Sigmoid colon (tissue), 6 donors: ENCODE measurements at regions not wholly inside any gene's neighbourhood (a gene's known extent, or its start where the extent isn't known, plus 50 kb on each side); places are given as distances from the start of the nearest gene placed in this dataset.
"Not testable (repeated sequence)": the region's sequence is repeated elsewhere in the genome, so short reads cannot be mapped to it uniquely, and the experiment has no call there.

Experiments used
- DNase-seq: peaks from one replicate; pipeline ENCODE4 v3.0.0-alpha.2; 2019
- H3K27ac ChIP-seq, 4 donors: fragments of 200-600 bp; sonication (generic); one replicate each; pipeline ENCODE4 v1.5.1; 2016 to 2019; ENCODE audit warnings: mild to moderate bottlenecking in 1 of 4
- H3K27me3 ChIP-seq, 3 donors: fragments of 200-600 bp; sonication (generic); one replicate each; pipeline ENCODE4 v1.5.1; 2019; ENCODE audit warnings: mild to moderate bottlenecking in 1 of 3
- H3K36me3 ChIP-seq, 4 donors: fragments of 200-600 bp; sonication (generic); one replicate each; pipeline ENCODE4 v1.5.1; 2016 to 2019
- H3K4me1 ChIP-seq, 4 donors: fragments of 200-600 bp; sonication (generic); one replicate each; pipeline ENCODE4 v1.5.1; 2017 to 2019
- H3K4me3 ChIP-seq, 4 donors: fragments of 200-600 bp; sonication (generic); one replicate each; pipeline ENCODE4 v1.5.1; 2017 to 2019; ENCODE audit warnings: mild to moderate bottlenecking in 2 of 4, moderate library complexity in 1 of 4
- H3K9me3 ChIP-seq, 4 donors: fragments of 200-600 bp in 3 of 4; sonication (generic) in 3 of 4; one replicate each; pipeline versions ENCODE4 v1.5.1 to v1.6.1; 2013 to 2019
- EP300 ChIP-seq, 4 donors: sonication (generic); formaldehyde crosslinking; IDR thresholded peaks; one replicate each; pipeline ENCODE4 v1.6.1; 2017; ENCODE audit warnings: antibody characterized with exemption in 4 of 4
- POLR2A ChIP-seq, 2 donors: fragments of 450-650 bp; IDR thresholded peaks; one replicate each; pipeline ENCODE4 v1.6.1; 2016; ENCODE audit warnings: antibody characterized with exemption in 2 of 2, mild to moderate bottlenecking in 2 of 2, moderate library complexity in 2 of 2
- POLR2AphosphoS5 ChIP-seq, 4 donors: sonication (generic); formaldehyde crosslinking; IDR thresholded peaks; one replicate each; pipeline ENCODE4 v1.6.1; 2017; ENCODE audit warnings: antibody characterized with exemption in 4 of 4
- WGBS, 2 donors: extraction: QIAGEN DNeasy Blood & Tissue Kit; methylation state at CpG; one replicate each; pipeline ENCODE4 v1.1.7; 2013; 5-methylcytosine and 5-hydroxymethylcytosine counted together
- intact Hi-C: fragments of 100-400 bp; cut with DNase I; formaldehyde crosslinking; loops from one replicate; pipeline ENCODE4 v1.15.1; 2023
- TF ChIP-seq, protein P1 (sequence below), 4 experiments: fragments of 450-650 bp in 3 of 4; fragments of 200-600 bp in 1 of 4; IDR thresholded peaks; one replicate each; pipeline ENCODE4 v1.5.1; 2016 to 2019; ENCODE audit warnings: antibody characterized with exemption in 4 of 4, mild to moderate bottlenecking in 3 of 4, moderate library complexity in 2 of 4
- donor health status: healthy with polysubstance abuse.
- donor health status: healthy.

DNA sequence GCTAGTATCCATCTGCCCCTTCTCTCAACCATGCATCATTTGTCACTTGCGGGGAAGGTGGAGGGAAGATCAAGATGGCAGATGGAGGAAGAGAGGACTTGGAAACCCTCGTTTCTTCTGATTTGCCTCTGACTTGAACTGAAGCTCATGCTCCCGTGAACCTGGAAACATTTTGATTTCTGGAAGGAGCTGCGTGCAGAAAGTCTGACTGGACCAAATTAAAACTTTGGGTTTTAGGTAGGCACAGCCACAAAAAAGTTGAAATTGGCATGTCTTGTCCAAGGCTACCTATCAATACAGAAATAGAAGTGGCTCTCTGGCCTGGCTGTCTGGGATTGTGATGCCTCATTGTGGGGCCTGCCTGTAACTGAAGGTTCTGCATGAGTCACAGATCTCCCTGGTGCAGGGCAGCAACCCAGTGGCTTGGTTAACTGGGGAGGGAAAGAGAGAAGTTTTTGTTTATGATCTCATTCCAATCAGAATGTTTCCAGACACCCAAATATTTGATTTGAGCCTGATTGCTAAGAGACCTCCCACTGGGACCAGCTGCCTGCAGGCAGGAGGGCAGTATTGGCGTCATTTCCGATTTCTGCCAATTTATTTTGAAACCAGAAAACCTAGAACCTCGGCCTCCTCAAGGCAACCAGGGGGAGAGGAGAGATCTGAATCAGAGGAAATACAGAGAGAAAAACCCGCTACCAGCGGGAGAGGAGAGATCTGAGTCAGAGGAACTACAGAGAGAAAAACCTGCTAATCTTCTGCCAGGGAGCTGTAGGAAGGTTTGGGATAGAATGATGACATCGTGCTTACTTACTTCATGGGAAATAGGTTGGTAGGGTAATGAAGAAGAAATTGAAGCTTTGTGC is 363.6 kb downstream of the ANKRD30A start:
- Histone ChIP-seq H3K27me3 (no peaks in the 10 kb centered on the region), H3K27ac (no peak overlapping the region), H3K4me3 (no peak overlapping the region), H3K4me1 (no peaks in the 10 kb centered on the region), H3K36me3 (no peaks in the 10 kb centered on the region), H3K9me3 (peaks cover 0 to 6% (median 0%) of the 10 kb centered on the region in 4 donors)
- TF ChIP-seq POLR2AphosphoS5 (IDR thresholded peaks at IDR 0.05) (no peak), POLR2A (IDR thresholded peaks at IDR 0.05) (no peak), EP300 (IDR thresholded peaks at IDR 0.05) (no peak)
- TF ChIP-seq, protein P1, sequence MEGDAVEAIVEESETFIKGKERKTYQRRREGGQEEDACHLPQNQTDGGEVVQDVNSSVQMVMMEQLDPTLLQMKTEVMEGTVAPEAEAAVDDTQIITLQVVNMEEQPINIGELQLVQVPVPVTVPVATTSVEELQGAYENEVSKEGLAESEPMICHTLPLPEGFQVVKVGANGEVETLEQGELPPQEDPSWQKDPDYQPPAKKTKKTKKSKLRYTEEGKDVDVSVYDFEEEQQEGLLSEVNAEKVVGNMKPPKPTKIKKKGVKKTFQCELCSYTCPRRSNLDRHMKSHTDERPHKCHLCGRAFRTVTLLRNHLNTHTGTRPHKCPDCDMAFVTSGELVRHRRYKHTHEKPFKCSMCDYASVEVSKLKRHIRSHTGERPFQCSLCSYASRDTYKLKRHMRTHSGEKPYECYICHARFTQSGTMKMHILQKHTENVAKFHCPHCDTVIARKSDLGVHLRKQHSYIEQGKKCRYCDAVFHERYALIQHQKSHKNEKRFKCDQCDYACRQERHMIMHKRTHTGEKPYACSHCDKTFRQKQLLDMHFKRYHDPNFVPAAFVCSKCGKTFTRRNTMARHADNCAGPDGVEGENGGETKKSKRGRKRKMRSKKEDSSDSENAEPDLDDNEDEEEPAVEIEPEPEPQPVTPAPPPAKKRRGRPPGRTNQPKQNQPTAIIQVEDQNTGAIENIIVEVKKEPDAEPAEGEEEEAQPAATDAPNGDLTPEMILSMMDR (IDR thresholded peaks at IDR 0.05), result no peak
- no peak for DNase-seq
- intact Hi-C loops, result no loop called here
- WGBS, 2 donors, result 76 to 80% methylated on average over 10 of the region's 10 CpGs

DNA sequence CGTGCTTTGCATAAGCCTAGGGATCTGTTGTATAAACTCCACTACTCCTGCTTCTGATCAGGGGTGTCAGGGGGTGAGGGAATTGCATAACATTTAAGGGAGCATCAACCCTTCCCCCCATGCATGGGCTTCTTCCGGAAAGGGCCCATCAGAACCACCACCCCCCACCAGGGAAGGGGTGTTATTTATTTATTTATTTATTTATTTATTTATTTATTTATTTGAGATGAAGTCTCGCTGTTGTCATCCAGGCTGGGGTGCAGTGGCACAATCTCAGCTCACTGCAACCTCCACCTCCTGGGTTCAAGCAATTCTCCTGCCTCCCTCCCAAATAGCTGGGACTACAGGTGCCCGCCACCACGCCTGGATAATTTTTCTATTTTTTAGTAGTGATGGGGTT is 355.2 kb downstream of the ANKRD30A start:
- 90% methylated on average over 5 of the region's 5 CpGs for WGBS, 2 donors
- H3K27me3 ChIP-seq, H3K36me3 ChIP-seq, intact Hi-C loops, H3K4me3 ChIP-seq, H3K27ac ChIP-seq, H3K4me1 ChIP-seq, H3K9me3 ChIP-seq, DNase-seq: not testable (repeated sequence)

DNA sequence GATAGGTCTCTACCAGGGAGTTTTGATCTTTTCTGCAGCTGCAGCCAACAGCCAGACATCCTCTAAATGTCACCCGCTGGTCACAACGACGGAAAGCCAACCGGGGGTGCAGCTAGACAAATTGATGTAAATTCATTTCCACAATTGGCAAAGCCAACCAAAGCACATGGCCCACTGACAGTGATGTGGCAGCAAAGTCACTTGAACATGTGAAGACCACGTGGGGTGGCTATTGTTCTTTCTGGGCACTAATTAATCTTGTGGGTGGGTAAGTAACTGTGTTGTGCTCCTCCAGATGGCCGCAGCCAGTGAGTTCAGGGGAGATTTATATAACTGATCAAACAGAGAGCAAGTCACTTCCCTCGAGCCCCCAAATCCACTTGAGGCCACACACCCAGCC is 354.1 kb downstream of the ANKRD30A start:
- no peak for DNase-seq
- TF ChIP-seq, protein P1 (IDR thresholded peaks at IDR 0.05), result no peak
- TF ChIP-seq POLR2AphosphoS5 (IDR thresholded peaks at IDR 0.05), result no peak
- no peak for TF ChIP-seq EP300 (IDR thresholded peaks at IDR 0.05)
- no peaks in the 10 kb centered on the region for H3K4me1 ChIP-seq
- intact Hi-C loops, result no loop called here
- H3K27me3 ChIP-seq, result no peaks in the 10 kb centered on the region
- H3K4me3 ChIP-seq, result no peak overlapping the region
- H3K27ac ChIP-seq, result no peak overlapping the region
- no peaks in the 10 kb centered on the region for H3K36me3 ChIP-seq
- WGBS, 2 donors, result 79 to 82% methylated on average over 7 of the region's 7 CpGs
- H3K9me3 ChIP-seq, result peaks cover 0 to 4% (median 0%) of the 10 kb centered on the region in 4 donors

DNA sequence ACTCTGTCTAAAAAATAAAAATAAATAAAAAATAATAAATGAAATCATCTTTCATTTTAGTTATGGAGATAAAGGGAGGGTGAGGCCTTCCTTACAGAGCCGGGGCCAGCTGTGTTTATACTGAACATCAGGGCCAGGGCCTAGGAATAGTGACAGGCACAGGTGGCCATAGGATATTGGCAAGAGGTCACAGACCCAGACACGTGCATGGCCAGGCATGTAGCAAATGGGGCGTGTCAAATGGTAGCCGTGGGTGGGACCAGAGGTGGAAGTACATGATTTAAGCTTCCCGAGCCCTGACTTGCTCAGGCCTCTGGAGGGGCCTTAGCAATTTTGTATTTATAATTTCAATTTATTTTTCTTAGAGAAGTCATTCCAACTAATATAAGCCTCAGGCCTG is 353.0 kb downstream of the ANKRD30A start:
- 74 to 85% methylated on average over 5 of the region's 5 CpGs for WGBS, 2 donors
- Histone ChIP-seq H3K9me3 (peaks cover 0 to 4% (median 0%) of the 10 kb centered on the region in 4 donors), H3K4me3 (no peak overlapping the region), H3K4me1 (no peaks in the 10 kb centered on the region), H3K27me3 (no peaks in the 10 kb centered on the region), H3K36me3 (no peaks in the 10 kb centered on the region), H3K27ac (no peak overlapping the region)
- no peak for DNase-seq
- intact Hi-C loops, result no loop called here
- TF ChIP-seq, protein P1 (IDR thresholded peaks at IDR 0.05), result no peak
- TF ChIP-seq POLR2AphosphoS5 (IDR thresholded peaks at IDR 0.05), result no peak
- no peak for TF ChIP-seq POLR2A (IDR thresholded peaks at IDR 0.05)
- no peak for TF ChIP-seq EP300 (IDR thresholded peaks at IDR 0.05)

DNA sequence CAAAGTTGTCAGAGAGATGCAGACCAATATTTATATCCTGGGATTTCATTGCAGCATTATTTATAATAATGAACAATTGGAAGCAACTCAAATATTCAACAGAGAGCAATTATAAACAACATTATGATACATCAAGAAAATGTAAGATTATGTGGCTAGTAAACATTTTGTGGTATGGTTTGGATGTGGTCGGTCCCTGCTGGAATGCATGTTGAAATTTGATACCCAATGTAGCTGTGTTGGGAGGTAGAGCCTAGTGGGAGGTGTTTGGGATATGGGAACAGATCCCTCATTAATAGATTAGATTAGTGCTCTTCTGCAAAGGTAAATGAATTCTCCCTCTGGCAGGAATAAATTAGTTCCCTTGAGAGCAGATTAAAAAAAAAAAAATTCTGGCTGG is 350.9 kb downstream of the ANKRD30A start:
- Histone ChIP-seq H3K4me3 (no peak overlapping the region), H3K27ac (no peak overlapping the region), H3K27me3 (no peaks in the 10 kb centered on the region), H3K4me1 (no peaks in the 10 kb centered on the region), H3K36me3 (no peaks in the 10 kb centered on the region), H3K9me3 (peaks cover 0 to 4% (median 0%) of the 10 kb centered on the region in 4 donors)
- TF ChIP-seq EP300 (IDR thresholded peaks at IDR 0.05) (no peak), POLR2A (IDR thresholded peaks at IDR 0.05) (no peak), POLR2AphosphoS5 (IDR thresholded peaks at IDR 0.05) (no peak)
- TF ChIP-seq, protein P1 (IDR thresholded peaks at IDR 0.05), result no peak
- intact Hi-C loops, result no loop called here
- DNase-seq, result no peak
- WGBS, 2 donors, result 47 to 53% methylated on average over 1 of the region's 1 CpG
